ENCODE measurements at regions not wholly inside any gene's neighbourhood (a gene's known extent, or its start where the extent isn't known, plus 50 kb on each side); places are given as distances from the start of the nearest gene placed in this dataset.
A peak's percentile ranks its signal among the peaks of the same experiment; 100 is the strongest.
"Not testable (repeated sequence)": the region's sequence is repeated elsewhere in the genome, so short reads cannot be mapped to it uniquely, and the experiment has no call there.

DNA sequence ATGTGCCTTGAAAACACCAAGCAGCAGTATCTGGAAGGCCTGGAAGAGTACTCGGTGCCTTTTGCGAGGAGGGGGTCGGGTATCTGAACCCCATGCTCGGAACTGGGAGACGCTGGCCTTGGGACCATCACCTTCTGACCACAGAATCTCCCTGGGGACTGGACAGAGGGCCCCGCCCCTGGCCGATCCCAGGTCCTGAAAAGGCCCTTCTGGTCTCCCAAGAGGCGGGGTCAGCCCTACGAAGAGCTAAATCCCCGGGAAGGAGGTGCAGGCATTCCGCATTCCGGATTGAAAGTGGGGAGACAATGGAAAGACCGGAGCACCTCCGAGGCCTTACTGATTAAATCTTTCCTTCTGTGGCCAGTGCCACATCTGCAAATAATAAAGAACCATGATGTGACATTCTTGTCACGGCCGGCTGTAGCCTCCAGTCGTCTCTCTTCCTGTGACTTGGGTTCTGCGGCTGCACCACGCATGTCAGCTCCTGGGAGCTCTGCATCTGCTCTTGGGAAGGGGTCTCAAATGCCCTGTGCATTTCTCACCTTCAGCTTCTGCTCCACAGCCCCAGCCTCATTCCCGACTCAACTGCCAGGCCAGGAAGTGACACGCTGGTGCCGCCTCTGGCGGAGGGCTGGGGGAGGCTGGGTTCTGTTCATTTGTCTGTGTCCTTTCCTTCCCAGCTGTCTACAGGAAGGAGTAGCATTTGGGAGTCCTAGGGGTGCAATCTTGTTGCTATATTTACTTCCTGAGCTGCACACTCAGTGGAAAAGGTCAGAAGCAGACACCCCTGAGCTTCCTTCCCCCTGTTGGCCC, 173.5 kb downstream of the KLF13 start:
- Mint-ChIP-seq H3K36me3 (ENCODE audit: low read depth) (no peaks in the 10 kb centered on the region), H3K9me3 (no peaks in the 10 kb centered on the region), H3K27ac (no peak overlapping the region), H3K4me1 (no peaks in the 10 kb centered on the region), H3K27me3 (peaks cover 2% of the 10 kb centered on the region), H3K4me3 (no peak overlapping the region)
- ATAC-seq (no peak), DNase-seq (no peak)

- Mint-ChIP-seq H3K9me3 (no peaks in the 10 kb centered on the region), H3K36me3 (ENCODE audit: low read depth) (no peaks in the 10 kb centered on the region), H3K27ac (no peak overlapping the region), H3K4me3 (no peak overlapping the region), H3K4me1 (no peaks in the 10 kb centered on the region), H3K27me3 (peaks cover 3% of the 10 kb centered on the region)
- no peak for DNase-seq
- ATAC-seq, result no peak
These were observed 174.3 kb downstream of the KLF13 start for GRCh38 chr15:31500766-31501449.

DNA sequence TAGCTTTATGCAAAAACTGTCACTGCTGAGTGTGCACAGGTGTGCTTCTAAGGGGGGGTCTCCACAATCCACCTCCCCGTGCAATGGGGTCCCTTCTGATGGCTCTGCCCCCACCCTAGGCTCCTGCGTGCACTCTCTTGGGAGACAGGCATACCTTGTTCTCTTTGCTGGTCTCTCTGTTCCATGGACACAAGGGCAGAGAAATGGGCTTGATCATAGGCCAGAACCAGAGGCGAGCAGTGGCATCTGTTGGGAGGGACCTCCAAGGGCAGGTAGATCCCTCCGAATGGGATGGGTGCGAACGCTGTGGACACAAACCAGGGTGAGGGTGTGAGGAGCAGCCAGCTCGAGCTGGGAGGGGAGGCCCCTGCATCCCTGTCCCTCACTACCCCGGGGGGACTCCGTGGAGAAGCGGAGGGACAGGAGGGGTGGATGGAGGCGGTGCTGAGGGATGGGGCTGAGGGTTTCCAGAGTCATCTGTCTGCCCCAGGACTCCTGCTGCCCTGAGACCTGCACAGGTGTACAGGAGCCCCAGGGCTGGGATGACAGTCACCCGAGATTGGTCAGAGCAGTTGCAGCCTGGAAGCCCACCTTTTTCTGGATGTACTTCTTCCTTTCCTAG, 175.0 kb downstream of the KLF13 start:
- Mint-ChIP-seq H3K36me3 (ENCODE audit: low read depth) (no peaks in the 10 kb centered on the region), H3K4me3 (no peak overlapping the region), H3K27me3 (peaks cover 3% of the 10 kb centered on the region), H3K4me1 (no peaks in the 10 kb centered on the region), H3K27ac (no peak overlapping the region), H3K9me3 (no peaks in the 10 kb centered on the region)
- ATAC-seq, result no peak
- no peak for DNase-seq

GRCh38 chr15:31502541-31503229, 176.1 kb downstream of the KLF13 start:
- H3K36me3 Mint-ChIP-seq (ENCODE audit: low read depth), result no peaks in the 10 kb centered on the region
- peaks cover 8% of the 10 kb centered on the region for H3K27me3 Mint-ChIP-seq
- no peak overlapping the region for H3K27ac Mint-ChIP-seq
- no peak overlapping the region for H3K4me3 Mint-ChIP-seq
- peaks cover 1% of the 10 kb centered on the region for H3K9me3 Mint-ChIP-seq
- DNase-seq (no peak), ATAC-seq (no peak)
- H3K4me1 Mint-ChIP-seq, result peaks cover 3% of the 10 kb centered on the region

DNA sequence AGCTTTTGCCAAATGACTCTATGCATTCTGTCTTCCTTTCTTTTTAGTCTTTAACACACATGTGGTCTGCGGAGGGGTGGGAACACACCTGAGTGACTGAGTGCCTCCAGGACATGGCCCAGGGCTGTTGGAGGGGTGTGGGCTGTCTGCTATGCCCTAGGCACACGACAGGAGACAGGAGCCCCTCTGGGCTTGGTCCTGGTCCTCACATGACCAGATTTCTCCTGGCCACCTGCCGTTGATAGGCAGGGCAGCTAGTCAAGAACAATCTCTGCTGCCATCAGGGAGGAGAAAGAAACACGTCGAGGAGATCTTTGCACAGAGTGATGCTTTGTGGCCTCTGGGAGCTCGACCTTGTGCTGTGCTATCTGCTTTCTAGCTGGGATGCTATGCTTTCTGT, 176.6 kb downstream of the KLF13 start:
- H3K27ac Mint-ChIP-seq, result no peak overlapping the region
- H3K4me1 Mint-ChIP-seq, result peaks cover 3% of the 10 kb centered on the region
- no peak for ATAC-seq
- H3K4me3 Mint-ChIP-seq, result no peak overlapping the region
- H3K9me3 Mint-ChIP-seq, result peaks cover 4% of the 10 kb centered on the region
- H3K27me3 Mint-ChIP-seq, result peaks cover 10% of the 10 kb centered on the region
- DNase-seq, result no peak
- H3K36me3 Mint-ChIP-seq (ENCODE audit: low read depth), result no peaks in the 10 kb centered on the region

DNA sequence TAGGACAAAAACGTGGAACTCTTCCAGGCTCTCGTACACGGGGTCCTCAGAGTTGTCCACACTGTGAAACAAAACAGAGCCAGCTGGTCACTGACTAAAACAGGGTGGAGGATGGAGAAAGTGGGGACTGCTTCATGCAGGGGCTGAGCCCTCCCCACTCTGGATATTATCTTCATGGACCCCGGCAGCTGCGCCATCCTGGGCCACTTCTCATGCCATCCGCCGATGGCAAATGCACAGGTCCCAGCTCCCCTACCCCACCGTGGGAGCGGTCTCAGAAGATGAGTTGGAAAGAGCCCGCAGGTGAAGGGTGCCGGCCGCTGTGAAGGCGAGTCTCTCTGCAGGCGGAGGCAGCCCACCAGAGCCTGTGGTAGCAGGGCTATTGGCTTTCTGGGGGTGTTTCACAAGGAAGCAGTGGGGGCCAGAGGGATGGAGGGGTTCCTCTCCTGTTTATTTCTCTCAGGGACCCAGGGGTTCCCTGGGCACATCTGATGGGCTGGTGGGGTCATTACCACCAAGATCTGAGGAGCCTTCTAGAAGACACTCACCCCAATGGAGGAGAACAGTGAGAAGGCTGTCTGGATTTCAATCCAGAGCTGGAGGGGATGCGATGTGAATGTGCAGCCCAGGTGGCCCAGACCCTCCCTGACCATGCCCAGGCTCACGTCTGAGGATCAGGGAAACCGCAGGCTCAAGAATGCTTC, 177.3 kb downstream of the KLF13 start:
- peaks cover 10% of the 10 kb centered on the region for H3K27me3 Mint-ChIP-seq
- H3K4me3 Mint-ChIP-seq, result no peak overlapping the region
- no peak for ATAC-seq
- no peaks in the 10 kb centered on the region for H3K36me3 Mint-ChIP-seq (ENCODE audit: low read depth)
- DNase-seq, result no peak
- H3K27ac Mint-ChIP-seq, result no peak overlapping the region
- peaks cover 4% of the 10 kb centered on the region for H3K9me3 Mint-ChIP-seq
- H3K4me1 Mint-ChIP-seq, result peaks cover 3% of the 10 kb centered on the region

DNA sequence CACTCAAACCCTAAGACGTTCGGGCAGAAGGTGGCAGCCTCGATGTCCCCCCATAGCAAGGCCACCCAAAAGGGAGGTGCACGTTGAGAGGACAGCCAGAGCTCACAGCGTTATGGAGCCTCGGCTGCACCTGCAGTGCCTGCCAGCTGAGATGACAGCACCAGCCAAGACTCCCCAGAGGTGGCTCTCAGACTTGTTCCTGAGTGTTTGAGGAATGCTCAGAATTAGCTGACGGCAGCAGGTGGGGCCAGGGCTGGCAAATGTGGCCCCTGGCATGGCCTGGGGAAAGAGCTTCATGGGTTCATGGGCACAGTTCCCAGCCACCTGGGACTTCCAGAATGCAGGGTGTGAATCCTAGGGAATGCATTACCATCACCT, 177.8 kb downstream of the KLF13 start:
- Mint-ChIP-seq H3K9me3 (peaks cover 4% of the 10 kb centered on the region), H3K4me1 (peaks cover 3% of the 10 kb centered on the region), H3K4me3 (no peak overlapping the region), H3K27me3 (peaks cover 10% of the 10 kb centered on the region), H3K36me3 (ENCODE audit: low read depth) (no peaks in the 10 kb centered on the region), H3K27ac (no peak overlapping the region)
- ATAC-seq (no peak), DNase-seq (no peak)

GRCh38 chr15:31507573-31507972, 180.9 kb downstream of the KLF13 start:
- DNase-seq; ATAC-seq; H3K27ac Mint-ChIP-seq; H3K36me3 Mint-ChIP-seq (ENCODE audit: low read depth); H3K9me3 Mint-ChIP-seq; H3K4me3 Mint-ChIP-seq: not testable (repeated sequence)
- Mint-ChIP-seq H3K27me3 (peaks cover 16% of the 10 kb centered on the region), H3K4me1 (peaks cover 12% of the 10 kb centered on the region)

- ATAC-seq (no peak), DNase-seq (no peak)
- Mint-ChIP-seq H3K27me3 (peaks cover 19% of the 10 kb centered on the region), H3K27ac (no peak overlapping the region), H3K9me3 (peaks cover 4% of the 10 kb centered on the region), H3K4me3 (no peak overlapping the region), H3K4me1 (peaks cover 22% of the 10 kb centered on the region), H3K36me3 (ENCODE audit: low read depth) (no peaks in the 10 kb centered on the region)
These were observed 182.0 kb downstream of the KLF13 start for GRCh38 chr15:31508656-31509055.

DNA sequence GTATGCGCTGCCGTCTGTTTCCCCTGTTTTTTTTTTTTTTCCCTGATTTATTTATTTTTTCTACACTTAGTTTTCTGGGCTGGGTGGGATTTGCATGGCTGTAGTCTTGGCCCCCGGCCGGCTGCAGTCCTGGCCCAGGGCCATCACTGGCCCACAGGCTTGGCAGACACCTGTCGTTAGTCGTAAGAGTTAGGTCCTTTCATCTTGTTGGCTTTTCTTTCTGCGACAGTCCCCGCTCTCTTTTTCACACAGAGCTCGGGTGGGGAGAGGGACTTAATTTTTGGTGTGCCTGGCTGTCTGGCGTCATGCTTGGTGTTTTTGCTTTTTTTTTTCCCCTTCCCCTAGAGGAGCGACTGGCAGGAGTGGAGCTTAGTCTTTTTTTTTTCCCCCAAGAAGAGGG, 183.4 kb downstream of the KLF13 start:
- peaks cover 27% of the 10 kb centered on the region for H3K27me3 Mint-ChIP-seq
- no peak overlapping the region for H3K27ac Mint-ChIP-seq
- H3K4me1 Mint-ChIP-seq, result peaks cover 24% of the 10 kb centered on the region
- H3K4me3 Mint-ChIP-seq, result no peak overlapping the region
- no peaks in the 10 kb centered on the region for H3K36me3 Mint-ChIP-seq (ENCODE audit: low read depth)
- ATAC-seq, result no peak
- DNase-seq, result no peak
- peaks cover 4% of the 10 kb centered on the region for H3K9me3 Mint-ChIP-seq

- Mint-ChIP-seq H3K4me3 (peak overlapping the region; percentile 60), H3K27me3 (peaks cover 36% of the 10 kb centered on the region), H3K9me3 (peaks cover 4% of the 10 kb centered on the region), H3K4me1 (peaks cover 24% of the 10 kb centered on the region), H3K36me3 (ENCODE audit: low read depth) (no peaks in the 10 kb centered on the region), H3K27ac (peak overlapping the region; percentile 46)
- DNase-seq, result peak; percentile 66
- peak; percentile 68 for ATAC-seq
These were observed 185.2 kb downstream of the KLF13 start for GRCh38 chr15:31511707-31512310.

- Mint-ChIP-seq H3K27ac (no peak overlapping the region), H3K9me3 (no peaks in the 10 kb centered on the region), H3K4me3 (no peak overlapping the region), H3K36me3 (ENCODE audit: low read depth) (no peaks in the 10 kb centered on the region), H3K4me1 (peaks cover 20% of the 10 kb centered on the region), H3K27me3 (peaks cover 36% of the 10 kb centered on the region)
- peak; percentile 54 for ATAC-seq
- DNase-seq, result no peak
These were observed 186.5 kb downstream of the KLF13 start for GRCh38 chr15:31513178-31513577.

DNA sequence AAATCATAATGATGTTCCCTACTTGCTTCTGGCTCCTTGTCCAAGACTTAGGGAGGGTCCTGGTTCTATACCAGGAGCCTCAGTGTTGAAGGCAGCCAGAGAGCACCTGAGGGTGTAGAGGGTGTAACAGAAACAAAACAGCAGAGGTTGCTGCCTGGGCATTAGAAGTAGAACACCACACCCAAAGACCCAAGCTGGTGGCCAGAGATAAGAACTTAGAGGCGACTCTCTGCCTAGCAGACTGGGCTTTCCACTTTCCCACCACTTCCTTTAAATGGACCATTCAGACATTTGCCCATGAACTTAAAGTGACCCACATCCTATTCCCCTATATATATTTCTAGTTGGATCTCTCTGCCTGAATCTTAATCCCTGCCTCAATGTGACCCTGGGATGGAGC, 189.8 kb downstream of the KLF13 start:
- DNase-seq (no peak), ATAC-seq (no peak)
- Mint-ChIP-seq H3K27ac (no peak overlapping the region), H3K27me3 (peaks cover 33% of the 10 kb centered on the region), H3K9me3 (no peaks in the 10 kb centered on the region), H3K4me1 (peaks cover 20% of the 10 kb centered on the region), H3K36me3 (ENCODE audit: low read depth) (no peaks in the 10 kb centered on the region), H3K4me3 (no peak overlapping the region)

- H3K4me3 Mint-ChIP-seq, result no peak overlapping the region
- H3K9me3 Mint-ChIP-seq, result no peaks in the 10 kb centered on the region
- ATAC-seq (no peak), DNase-seq (no peak)
- H3K27me3 Mint-ChIP-seq, result peaks cover 33% of the 10 kb centered on the region
- peaks cover 18% of the 10 kb centered on the region for H3K4me1 Mint-ChIP-seq
- no peak overlapping the region for H3K27ac Mint-ChIP-seq
- H3K36me3 Mint-ChIP-seq (ENCODE audit: low read depth), result no peaks in the 10 kb centered on the region
These were observed 190.2 kb downstream of the KLF13 start for GRCh38 chr15:31516874-31517273.

Measured in activated naive CD8-positive, alpha-beta T cell treated with anti-CD3 and anti-CD28 coated beads, Interleukin-2, amount 50 U/mL, for 24 hours (primary cell).